G401 (cell line): ENCODE measurements at regions not wholly inside any gene's neighbourhood (a gene's known extent, or its start where the extent isn't known, plus 50 kb on each side); places are given as distances from the start of the nearest gene placed in this dataset.

Experiments
- DNase-seq: peaks from one replicate; pipeline ENCODE4 v3.0.0-alpha.2; 2015; ENCODE audit warnings: low spot score
- in situ Hi-C: cut with HindIII; loops from 2 replicates; pipeline ENCODE4 v1.10.0; 2016; ENCODE audit warnings: low sequenced_read_pairs, mixed read lengths

DNA sequence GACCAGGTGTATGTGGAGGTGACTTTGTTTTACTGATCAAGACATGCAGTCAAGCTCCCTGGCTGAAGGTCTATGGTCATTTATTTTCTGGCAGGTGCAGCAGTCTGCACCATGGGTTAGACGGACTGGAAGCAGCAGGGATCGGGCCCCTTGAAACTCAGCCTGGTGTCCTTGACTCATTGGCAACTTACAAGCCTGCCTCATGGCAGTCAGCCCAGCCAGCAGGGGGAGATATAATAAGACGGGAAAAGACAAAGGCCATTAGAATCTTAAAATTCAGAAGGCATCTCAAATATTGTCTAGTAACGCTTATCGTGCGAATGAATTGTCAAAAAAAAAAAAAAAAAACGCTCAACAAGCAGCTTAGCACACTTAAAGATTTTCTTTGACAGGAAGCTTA lies 308.2 kb downstream of the EN1 start:
- DNase-seq: peak; percentile 19
- in situ Hi-C loops: no loop called here

DNA sequence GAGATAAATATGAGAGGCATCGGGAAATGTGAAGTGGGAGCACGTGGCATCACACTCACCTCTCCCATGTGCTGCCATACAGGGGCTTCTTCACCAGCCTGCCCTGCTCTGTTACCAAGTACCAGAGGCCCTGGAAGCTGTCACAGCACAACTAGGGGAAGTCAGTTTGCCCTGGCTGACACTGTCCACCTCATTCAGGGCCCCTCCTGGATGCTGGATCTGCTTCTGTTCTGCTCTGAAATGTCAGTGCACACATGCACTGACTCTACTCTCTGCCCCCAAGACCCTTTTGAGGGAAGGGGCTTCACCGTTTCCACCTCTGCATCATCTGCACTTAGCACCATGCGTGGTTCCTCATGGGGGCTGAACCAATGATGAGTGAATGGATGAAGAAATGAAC lies 311.1 kb downstream of the EN1 start:
- DNase-seq: no peak
- in situ Hi-C loops: no loop called here

DNA sequence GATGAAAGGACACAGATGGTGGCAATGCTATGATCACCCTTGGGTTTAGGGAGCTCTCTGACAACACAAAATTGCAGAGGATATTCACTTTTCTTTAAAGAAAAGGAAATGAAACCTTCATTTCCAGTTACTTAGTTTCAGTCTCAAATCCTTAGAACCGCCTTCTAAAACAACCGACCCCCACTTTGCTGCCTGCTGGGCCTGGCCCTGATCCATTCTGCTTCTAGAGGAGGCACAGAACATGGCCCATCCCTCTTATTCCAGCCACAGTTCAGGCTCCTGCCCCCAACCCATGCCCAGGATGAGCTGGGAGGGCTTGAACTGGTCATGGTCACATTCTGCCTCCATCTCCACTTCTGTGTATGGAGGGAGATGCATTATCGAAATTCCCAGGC lies 311.6 kb downstream of the EN1 start:
- no peak for DNase-seq
- in situ Hi-C loops: no loop called here

DNA sequence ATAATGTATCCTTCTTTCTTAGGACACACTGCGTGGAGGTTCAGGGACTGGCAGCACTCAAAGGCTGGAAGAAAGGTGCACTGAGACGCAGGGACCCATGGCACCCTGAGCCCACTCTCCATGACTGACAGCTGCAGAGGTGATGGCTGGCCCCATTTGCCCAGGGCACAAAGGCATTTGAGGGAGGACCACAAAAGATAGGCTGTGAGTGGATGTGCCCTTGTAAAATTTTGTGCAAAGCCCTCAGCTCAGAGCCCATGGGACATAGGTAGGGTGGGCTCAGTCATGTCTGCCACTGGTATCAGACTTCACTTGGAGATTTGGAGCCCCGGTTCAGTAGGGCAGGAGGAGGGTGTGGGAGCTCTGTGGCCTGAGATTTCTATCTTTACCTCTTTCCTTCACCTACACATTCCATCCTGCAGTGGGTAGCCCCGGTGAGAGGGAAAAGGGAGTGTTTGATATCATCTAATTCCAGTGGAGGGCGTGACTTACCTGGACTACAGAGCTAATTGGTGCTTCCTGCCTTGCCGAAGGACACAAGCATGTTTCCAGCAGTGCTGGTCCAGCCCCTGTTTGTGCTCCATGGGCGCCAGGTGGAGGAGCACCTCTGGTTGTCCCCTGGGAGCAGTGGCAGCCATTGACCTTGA lies 312.2 kb downstream of the EN1 start:
- no peak for DNase-seq
- in situ Hi-C loops: no loop called here

DNA sequence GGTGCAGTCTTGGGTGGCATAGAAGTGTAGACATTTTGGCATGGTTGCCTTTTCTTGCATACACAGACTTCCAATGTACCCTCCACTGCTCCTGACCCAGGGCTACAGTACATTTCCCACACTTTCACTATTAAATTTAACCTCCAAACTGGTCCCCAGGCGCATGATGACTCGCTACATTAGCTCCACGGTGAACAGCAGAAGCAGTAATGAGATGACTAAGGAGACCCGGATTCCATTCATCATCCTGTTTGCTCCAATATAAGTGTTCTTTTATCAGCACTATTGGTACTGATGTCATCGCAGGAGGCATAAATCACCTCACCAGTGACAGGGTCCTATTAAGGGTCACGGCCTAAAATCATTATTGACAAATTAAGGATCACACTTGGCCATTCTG lies 316.5 kb downstream of the EN1 start:
- no peak for DNase-seq
- in situ Hi-C loops: no loop called here

DNA sequence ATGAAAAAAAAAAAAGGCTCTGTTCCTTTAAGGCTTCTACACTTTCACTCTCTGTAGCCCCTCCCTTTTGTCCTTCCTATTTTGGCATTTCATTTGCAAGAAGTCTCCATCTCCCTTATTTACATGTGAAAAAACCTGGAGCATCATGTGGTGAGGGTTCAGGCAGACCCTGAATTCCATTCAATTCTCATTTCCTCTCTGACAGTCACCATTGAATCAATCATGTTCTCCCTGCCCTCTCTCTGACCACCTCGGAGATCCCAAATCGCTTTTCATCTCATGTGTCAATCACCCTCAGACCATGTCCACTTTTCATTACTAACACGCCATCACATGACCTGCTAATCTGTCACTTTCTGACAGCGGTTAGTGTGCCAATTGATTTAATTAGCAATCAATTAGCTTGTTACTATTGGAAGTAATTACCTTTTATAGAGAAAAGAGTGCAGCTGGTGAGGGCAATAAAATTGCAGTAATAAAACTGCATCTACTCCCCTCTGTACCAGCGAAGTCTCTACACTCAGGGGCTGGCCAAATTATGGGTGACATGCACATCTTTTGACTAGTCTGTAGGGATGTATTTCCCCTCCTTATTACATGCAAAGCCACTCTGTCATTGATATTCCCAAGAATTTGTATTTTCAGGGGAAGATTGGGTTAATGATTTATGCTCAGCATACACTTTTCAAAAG lies 317.4 kb downstream of the EN1 start:
- DNase-seq: no peak
- in situ Hi-C loops: no loop called here

DNA sequence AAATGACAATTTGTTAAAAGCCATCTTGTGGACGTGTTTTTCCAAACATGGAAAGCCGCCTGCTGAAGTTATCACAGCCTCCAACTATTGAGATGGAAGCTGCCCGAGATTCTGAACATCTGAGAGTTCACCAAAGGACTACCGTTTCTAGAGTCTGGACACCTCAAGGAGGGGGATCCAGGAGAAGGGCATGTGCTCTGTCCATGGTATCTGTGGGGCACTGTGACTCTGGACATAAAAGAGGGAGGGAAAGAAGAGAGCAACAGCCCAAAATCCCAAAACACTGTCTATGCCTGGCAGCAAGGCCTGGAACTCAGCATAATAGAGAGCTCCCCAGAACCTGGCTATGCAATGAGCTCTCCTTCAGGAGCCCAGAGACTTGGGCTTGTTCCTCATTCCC lies 319.9 kb downstream of the EN1 start:
- DNase-seq: no peak
- in situ Hi-C loops: no loop called here

DNA sequence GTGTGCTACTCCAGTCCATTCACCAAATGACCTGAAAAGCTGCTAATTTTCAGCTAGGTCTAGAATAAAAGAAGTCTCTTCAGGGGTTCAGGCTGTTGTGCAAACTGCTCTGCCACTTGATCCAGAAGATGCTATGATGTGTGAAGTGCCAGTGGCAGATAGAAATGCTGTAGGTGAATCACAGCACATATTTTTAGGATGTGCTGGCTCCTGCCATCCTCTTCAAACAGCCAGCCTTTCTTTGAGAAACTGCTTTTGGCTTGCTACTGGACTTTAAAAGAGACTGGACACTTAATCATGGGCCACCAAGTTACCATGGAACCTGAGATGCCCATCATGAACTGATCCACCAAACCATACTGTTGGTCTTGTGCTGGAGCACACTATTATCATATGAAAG lies 322.1 kb downstream of the EN1 start:
- no peak for DNase-seq
- in situ Hi-C loops: no loop called here

DNA sequence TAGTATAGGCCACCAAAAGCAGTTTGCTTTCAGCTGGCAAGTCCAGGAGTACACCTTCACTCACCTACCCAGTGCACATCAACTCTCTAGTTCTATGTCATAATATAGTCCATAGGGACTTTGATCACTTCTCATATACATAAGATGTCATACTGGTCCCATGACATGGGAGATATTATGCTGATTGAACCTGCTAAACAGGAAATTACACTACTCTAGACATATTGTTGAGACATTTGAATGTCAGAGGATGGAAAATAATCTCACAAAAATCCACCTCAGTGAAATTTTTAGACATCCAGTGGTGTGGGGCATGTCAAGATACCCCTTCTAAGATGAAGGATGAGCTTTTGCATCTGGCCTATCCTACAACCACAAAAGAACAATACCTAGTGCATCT lies 322.5 kb downstream of the EN1 start:
- in situ Hi-C loops: no loop called here
- no peak for DNase-seq

DNA sequence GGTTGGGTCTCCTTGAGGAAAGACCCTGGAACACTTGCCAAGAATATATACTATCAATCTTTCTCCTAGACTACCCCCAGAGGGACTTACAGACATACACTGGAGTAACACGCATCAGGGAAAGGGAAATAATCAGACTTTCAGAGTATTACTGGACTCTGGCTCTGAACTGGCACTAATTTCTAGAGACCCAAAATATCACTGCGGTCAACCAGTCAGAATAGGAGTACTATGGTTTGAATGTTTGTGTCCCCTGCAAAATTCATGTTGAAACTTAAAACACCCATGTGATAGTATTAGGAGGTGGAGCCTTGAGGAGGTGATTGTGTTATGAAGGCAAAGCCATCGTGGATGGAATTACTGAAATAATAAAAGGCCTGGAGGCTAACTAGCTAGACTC lies 323.7 kb downstream of the EN1 start:
- DNase-seq: no peak

DNA sequence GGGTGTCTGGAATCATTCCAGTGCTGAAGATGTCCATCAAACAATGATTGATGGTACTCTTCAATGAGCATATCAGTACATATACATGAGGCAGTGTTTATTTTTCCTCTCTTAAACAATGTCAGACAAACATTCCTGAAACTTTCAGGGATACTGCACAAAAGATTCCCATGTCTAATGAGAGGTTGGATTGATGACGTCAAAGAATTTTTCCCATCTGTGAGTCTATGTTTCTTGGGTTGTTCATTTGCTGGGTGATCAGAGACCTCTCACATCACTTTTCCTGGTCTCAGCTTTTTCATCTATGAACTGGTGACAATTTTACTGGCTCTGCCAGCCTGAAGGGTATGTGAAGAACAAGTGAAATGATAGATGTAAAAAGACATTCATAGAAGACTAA lies 325.5 kb downstream of the EN1 start:
- DNase-seq: no peak
- in situ Hi-C loops: no loop called here

More for the DNA sequence above, 323.7 kb downstream of the EN1 start:
- in situ Hi-C loops: no loop called here

DNA sequence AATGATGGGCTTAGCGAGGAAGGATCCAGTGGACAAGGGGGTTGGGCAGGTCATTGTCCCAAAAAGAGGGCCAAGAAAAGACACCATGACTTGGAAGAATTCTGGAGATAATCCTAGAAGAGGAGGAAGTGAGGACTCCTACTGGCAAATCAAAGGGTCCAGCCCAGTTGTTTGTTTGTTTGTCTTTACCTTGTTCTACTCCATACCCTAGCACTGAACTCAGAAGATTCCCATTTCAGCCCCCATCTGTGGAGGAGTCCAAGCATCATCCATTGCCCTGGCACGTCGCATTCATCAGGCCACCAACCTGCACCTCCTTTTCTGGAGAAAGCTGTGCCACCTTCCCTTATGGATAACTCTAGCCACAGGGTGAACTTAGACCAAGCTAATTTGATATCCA lies 326.2 kb downstream of the EN1 start:
- no peak for DNase-seq
- in situ Hi-C loops: no loop called here

DNA sequence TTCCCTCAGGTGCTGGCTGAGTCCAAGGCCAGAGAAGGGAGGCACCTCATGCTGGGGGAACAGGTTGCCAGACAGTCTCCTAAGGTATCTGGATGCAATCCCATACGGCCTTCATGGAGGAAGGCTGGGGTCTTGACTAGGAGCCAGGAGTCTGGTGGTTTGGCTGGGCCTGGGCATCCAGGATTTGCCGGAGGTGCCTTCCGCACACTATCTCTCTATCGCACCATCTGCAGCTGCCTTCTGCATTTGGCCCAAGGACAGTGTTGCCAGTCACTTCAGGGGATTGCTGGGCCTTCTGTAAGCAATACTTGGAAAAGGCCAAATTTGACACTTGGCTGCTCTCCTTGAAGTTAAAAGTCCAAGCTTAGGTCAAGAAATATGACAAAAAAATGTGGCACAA lies 327.2 kb downstream of the EN1 start:
- in situ Hi-C loops: no loop called here
- peak; percentile 12 for DNase-seq

DNA sequence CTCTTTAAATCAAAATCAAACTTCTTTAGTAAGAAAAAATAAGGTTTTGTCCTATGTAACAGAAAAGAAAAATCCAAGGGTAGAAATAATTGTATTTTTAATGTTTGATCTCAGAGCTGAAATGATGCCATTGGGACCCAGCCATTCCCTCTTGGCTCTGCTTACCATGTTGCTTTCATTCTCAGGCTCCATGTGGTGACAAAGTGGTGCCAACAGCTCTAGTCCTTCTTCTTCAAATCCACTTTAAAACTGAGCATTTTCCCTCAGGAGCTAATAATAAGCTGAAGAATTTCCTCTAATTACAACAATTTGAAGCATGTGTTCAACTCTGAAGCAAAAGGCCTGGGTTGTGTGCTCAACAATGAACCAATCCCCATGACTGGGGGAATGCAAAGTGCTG lies 327.9 kb downstream of the EN1 start:
- DNase-seq: no peak
- in situ Hi-C loops: no loop called here

DNA sequence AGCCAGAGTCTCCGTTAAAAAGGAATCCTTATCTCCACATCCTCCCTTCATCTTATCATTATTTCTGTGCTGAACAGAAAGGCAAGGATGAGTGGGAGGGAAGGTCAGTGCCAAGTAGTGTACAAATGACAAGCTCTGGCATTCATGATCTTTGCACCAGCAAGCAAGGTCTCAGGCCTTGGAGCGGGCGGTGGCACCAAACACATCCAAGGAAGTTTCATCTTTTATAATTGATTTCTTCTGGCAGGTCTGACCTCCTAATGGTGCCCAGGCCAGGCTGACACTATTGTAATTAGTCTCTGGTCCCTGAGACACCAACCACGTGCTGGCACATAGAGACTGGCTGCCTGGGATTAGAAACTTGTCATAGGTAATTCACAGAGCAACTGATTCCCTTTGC lies 336.6 kb downstream of the EN1 start:
- in situ Hi-C loops: no loop called here
- DNase-seq: no peak

DNA sequence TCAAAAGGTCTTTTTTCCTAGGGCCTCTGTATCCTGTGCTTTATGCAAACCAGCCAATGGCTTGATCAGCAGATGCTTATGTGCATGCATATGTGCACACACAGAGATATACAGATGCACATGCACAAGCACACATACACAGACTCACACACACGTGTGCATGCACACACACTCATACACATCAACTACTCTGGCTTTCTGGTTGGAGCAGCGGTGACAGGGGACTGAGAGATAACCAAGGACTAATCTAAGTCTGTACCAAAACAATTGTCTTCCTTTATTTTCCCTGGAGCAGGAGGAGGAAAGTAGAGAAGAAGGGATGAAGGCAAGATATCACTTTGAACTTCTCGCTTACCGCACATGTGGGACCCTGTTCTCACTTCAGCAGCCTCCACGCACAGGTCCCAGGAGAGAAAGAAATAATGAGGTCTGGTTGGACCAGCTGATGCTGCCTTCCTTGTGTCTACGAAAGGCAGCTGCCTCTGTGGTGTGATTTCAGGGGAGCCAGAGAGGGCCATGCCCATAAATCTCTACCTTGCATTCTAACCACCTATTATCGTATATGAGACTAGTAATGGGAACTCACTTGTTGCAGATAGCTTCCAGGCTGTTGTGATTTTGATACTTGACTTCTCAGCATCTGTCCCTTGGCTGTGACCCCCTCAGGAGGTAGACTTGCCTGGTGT lies 338.0 kb downstream of the EN1 start:
- in situ Hi-C loops: no loop called here
- no peak for DNase-seq

DNA sequence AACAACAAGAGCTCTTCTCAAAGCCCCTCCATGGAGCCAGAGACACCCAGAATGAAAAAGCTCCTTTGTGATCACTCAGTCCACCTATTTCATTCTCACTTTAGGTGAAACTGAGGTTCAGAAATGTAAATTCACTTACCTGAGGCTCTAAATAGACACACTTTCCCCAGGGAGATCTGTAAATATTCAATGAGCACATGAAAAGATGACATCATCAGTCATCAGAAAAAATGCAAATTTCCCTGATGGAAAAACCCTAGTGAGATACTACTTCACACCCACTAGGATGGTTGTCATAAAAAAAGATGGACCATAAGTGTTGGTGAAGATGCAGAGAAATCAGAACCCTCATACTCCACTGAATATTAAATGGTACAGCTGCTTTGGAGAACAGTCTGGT lies 339.2 kb downstream of the EN1 start:
- DNase-seq: no peak
- in situ Hi-C loops: no loop called here

DNA sequence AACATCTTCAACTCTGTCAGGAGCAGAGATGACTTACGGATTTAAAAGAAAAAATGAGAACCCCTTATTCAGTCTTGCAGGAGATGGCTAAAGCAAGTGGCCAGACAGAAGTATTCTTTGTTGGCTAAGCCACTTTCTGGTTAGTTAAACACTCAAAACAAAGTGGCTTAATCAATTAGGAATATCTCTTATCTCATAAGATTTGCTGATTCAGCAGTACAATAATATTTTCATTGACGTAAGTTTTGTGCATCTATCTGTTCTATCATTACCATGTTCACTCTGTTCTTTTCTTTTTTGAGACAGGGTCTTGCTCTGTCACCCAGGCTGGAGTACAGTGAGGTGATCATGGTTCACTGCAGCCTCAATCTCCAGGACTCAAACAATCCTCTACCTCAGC lies 342.0 kb downstream of the EN1 start:
- in situ Hi-C loops: no loop called here
- DNase-seq: no peak

DNA sequence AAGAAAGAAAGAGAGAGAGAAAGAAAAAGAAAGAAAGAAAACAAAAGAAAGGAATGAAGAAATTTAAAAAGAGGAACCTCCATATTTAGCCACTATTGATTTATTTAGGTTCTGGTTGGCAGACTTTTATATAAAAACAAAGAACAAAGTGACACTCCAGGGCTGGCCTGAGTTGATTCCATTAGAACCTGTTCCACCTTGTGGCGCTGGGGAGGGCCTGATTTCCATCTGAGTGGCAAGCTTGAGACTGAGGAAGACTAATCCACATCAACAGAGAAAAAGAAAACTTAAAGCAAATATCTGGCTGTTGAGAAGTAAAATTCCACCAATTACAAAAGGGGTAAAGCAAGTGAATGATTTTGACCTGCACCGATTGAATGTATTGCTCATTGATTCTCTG lies 345.3 kb downstream of the EN1 start:
- no peak for DNase-seq
- in situ Hi-C loops: no loop called here

DNA sequence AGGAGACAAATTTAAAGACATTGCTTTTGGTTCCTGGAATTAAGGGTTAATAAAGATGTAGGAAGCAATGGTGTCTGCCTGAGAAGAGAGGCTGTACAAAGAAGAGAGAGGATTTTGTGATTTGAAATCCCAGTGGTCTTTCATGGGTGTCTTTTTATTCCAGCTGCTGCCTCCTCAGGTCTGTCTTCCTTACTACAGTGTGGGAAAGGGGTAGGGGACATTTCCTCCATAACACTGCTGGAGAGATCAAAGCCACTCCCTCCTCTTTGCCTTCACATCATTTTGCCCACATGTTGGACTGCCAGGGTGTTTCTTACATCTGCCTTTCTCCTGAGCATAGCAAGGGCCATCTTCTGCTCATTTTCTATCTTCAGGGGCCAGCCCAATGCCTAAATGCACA lies 348.5 kb downstream of the EN1 start:
- no peak for DNase-seq
- in situ Hi-C loops: no loop called here
